ENCODE measurements at regions not wholly inside any gene's neighbourhood (a gene's known extent, or its start where the extent isn't known, plus 50 kb on each side); places are given as distances from the start of the nearest gene placed in this dataset.

- WGBS, 3 donors, result 25 to 83% (median 52%) methylated on average over 1 of the region's 1 CpG
- H3K27ac ChIP-seq (ENCODE audit: low read depth in 1 of 3, low read length in 2 of 3), result no peak overlapping the region
- H3K36me3 ChIP-seq (ENCODE audit: control insufficient read depth in 3 of 3, insufficient read depth in 2 of 3, low read depth in 1 of 3, low read length in 3 of 3), result no peaks in the 10 kb centered on the region
- H3K9me3 ChIP-seq (ENCODE audit: control insufficient read depth in 2 of 2, insufficient read depth in 1 of 2, low read depth in 1 of 2, low read length in 1 of 2), result no peaks in the 10 kb centered on the region
- no peaks in the 10 kb centered on the region for H3K4me1 ChIP-seq (ENCODE audit: control insufficient read depth in 3 of 3, insufficient read depth in 2 of 3, low read depth in 1 of 3, low read length in 2 of 3)
- DNase-seq (no peak), FAIRE-seq (no peak)
- H3K4me3 ChIP-seq (ENCODE audit: low read depth in 1 of 3, low read length in 3 of 3), result no peak overlapping the region
- H3K27me3 ChIP-seq (ENCODE audit: control insufficient read depth in 3 of 3, insufficient read depth in 3 of 3, low read length in 3 of 3), result no peaks in the 10 kb centered on the region
Measured at GRCh38 chr7:115078851-115079250, 157.0 kb downstream of the MDFIC start.

DNA sequence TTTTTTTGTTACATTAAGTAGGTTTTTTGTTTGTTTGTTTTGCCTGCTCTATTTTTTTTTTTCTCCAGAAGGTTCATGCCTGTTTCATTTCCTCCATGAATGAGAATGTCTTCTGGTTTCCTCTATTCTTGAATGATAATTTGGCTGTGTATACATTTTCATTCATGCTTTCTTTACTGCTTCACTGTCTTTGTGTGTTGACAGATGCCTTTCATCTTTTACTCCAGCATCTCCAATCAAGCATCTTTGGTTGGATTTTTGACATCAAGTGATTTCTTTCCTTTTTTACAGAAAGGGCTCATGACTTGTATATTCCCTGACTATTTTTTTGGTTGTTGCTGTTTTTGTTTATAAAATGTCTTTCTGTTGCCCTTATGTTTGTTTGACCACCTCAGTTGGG is 156.5 kb downstream of the MDFIC start:
- no peaks in the 10 kb centered on the region for H3K9me3 ChIP-seq (ENCODE audit: control insufficient read depth in 2 of 2, insufficient read depth in 1 of 2, low read depth in 1 of 2, low read length in 1 of 2)
- FAIRE-seq, result no peak

DNA sequence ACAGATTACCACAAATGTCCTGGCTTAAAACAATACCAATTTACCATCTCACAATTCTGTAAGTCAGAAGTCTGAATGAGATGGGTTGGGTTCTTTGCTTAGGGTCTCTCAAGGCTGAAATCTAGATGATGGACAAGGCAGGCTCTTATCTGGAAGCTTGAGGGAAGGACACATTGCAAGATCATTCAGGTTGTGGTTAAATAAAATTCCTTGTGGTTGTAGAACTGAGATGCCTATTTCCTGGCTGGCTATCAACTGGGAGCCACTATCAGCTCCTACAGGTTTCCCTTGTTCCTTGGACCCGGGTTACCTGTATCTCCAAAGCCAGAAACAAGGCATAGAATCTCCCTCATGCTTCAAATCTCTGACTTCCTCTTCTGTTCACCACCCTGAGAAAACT is 148.4 kb downstream of the MDFIC start:
- Histone ChIP-seq H3K4me3 (ENCODE audit: low read depth in 1 of 3, low read length in 3 of 3) (no peak overlapping the region), H3K27ac (ENCODE audit: low read depth in 1 of 3, low read length in 2 of 3) (no peak overlapping the region), H3K27me3 (ENCODE audit: control insufficient read depth in 3 of 3, insufficient read depth in 3 of 3, low read length in 3 of 3) (no peaks in the 10 kb centered on the region), H3K36me3 (ENCODE audit: control insufficient read depth in 3 of 3, insufficient read depth in 2 of 3, low read depth in 1 of 3, low read length in 3 of 3) (no peaks in the 10 kb centered on the region), H3K9me3 (ENCODE audit: control insufficient read depth in 2 of 2, insufficient read depth in 1 of 2, low read depth in 1 of 2, low read length in 1 of 2) (no peaks in the 10 kb centered on the region), H3K4me1 (ENCODE audit: control insufficient read depth in 3 of 3, insufficient read depth in 2 of 3, low read depth in 1 of 3, low read length in 2 of 3) (no peaks in the 10 kb centered on the region)
- no peak for DNase-seq
- WGBS, 3 donors, result 78 to 92% (median 78%) methylated on average over 1 of the region's 1 CpG
- FAIRE-seq, result no peak

More for the DNA sequence above, 156.5 kb downstream of the MDFIC start:
- Histone ChIP-seq H3K36me3 (ENCODE audit: control insufficient read depth in 3 of 3, insufficient read depth in 2 of 3, low read depth in 1 of 3, low read length in 3 of 3) (no peaks in the 10 kb centered on the region), H3K27ac (ENCODE audit: low read depth in 1 of 3, low read length in 2 of 3) (no peak overlapping the region), H3K27me3 (ENCODE audit: control insufficient read depth in 3 of 3, insufficient read depth in 3 of 3, low read length in 3 of 3) (no peaks in the 10 kb centered on the region), H3K4me3 (ENCODE audit: low read depth in 1 of 3, low read length in 3 of 3) (no peak overlapping the region), H3K4me1 (ENCODE audit: control insufficient read depth in 3 of 3, insufficient read depth in 2 of 3, low read depth in 1 of 3, low read length in 2 of 3) (no peaks in the 10 kb centered on the region)
- no peak for DNase-seq
